Glutamatergic neuron (in vitro differentiated cells): ENCODE measurements at regions not wholly inside any gene's neighbourhood (a gene's known extent, or its start where the extent isn't known, plus 50 kb on each side); places are given as distances from the start of the nearest gene placed in this dataset.
"Not testable (repeated sequence)": the region's sequence is repeated elsewhere in the genome, so short reads cannot be mapped to it uniquely, and the experiment has no call there.

Source experiments
- DNase-seq: peaks from one replicate; pipeline ENCODE4 v3.0.0; 2022
- H3K27ac Mint-ChIP-seq: one replicate; pipeline ENCODE4 v1.8.0; 2020; ENCODE audit warnings: mild to moderate bottlenecking, mixed read lengths, inconsistent platforms; ENCODE audit not compliant: unreplicated experiment
- H3K27me3 Mint-ChIP-seq: one replicate; pipeline ENCODE4 v1.8.0; 2020; ENCODE audit warnings: mild to moderate bottlenecking, moderate library complexity, mixed read lengths, inconsistent platforms; ENCODE audit not compliant: unreplicated experiment
- H3K36me3 Mint-ChIP-seq: one replicate; pipeline ENCODE4 v1.8.0; 2020; ENCODE audit warnings: mild to moderate bottlenecking, mixed read lengths, inconsistent platforms; ENCODE audit not compliant: unreplicated experiment
- H3K4me1 Mint-ChIP-seq: one replicate; pipeline ENCODE4 v1.8.0; 2020; ENCODE audit warnings: mild to moderate bottlenecking, low read depth, mixed read lengths, inconsistent platforms; ENCODE audit not compliant: unreplicated experiment
- H3K4me3 Mint-ChIP-seq: one replicate; pipeline ENCODE4 v1.8.0; 2020; ENCODE audit warnings: mild to moderate bottlenecking, mixed read lengths, inconsistent platforms; ENCODE audit not compliant: unreplicated experiment
- H3K9me3 Mint-ChIP-seq: one replicate; pipeline ENCODE4 v1.8.0; 2020; ENCODE audit warnings: mild to moderate bottlenecking, moderate library complexity, mixed read lengths, inconsistent platforms; ENCODE audit not compliant: unreplicated experiment
- CTCF ChIP-seq: fragments of 200-600 bp; sonication (generic); IDR thresholded peaks from one replicate; pipeline ENCODE4 v1.5.0; 2021; ENCODE audit not compliant: partially characterized antibody, unreplicated experiment

- Mint-ChIP-seq H3K4me1 (no peaks in the 10 kb centered on the region), H3K27ac (no peak overlapping the region), H3K36me3 (no peaks in the 10 kb centered on the region), H3K27me3 (no peaks in the 10 kb centered on the region), H3K9me3 (no peaks in the 10 kb centered on the region), H3K4me3 (no peak overlapping the region)
- DNase-seq: no peak
- no peak for TF ChIP-seq CTCF
Observed at GRCh38 chr1:190011585-190011984, 466.1 kb downstream of the BRINP3 start.

- H3K27ac Mint-ChIP-seq, DNase-seq, H3K4me1 Mint-ChIP-seq, H3K4me3 Mint-ChIP-seq, H3K36me3 Mint-ChIP-seq, H3K27me3 Mint-ChIP-seq, H3K9me3 Mint-ChIP-seq: not testable (repeated sequence)
Observed at GRCh38 chr1:190019151-190019550, 458.5 kb downstream of the BRINP3 start.

- H3K4me1 Mint-ChIP-seq: no peaks in the 10 kb centered on the region
Observed at GRCh38 chr1:190019717-190020116, 457.9 kb downstream of the BRINP3 start.

GRCh38 chr1:190022709-190023108 lies 455.0 kb downstream of the BRINP3 start:
- no peak overlapping the region for H3K27ac Mint-ChIP-seq
- no peak for TF ChIP-seq CTCF
- H3K36me3 Mint-ChIP-seq: no peaks in the 10 kb centered on the region
- peaks cover 3% of the 10 kb centered on the region for H3K9me3 Mint-ChIP-seq
- no peaks in the 10 kb centered on the region for H3K27me3 Mint-ChIP-seq
- no peaks in the 10 kb centered on the region for H3K4me1 Mint-ChIP-seq
- no peak for DNase-seq
- no peak overlapping the region for H3K4me3 Mint-ChIP-seq

More at GRCh38 chr1:190019717-190020116, 457.9 kb downstream of the BRINP3 start:
- H3K9me3 Mint-ChIP-seq: peaks cover 1% of the 10 kb centered on the region
- H3K36me3 Mint-ChIP-seq: no peaks in the 10 kb centered on the region
- no peak overlapping the region for H3K4me3 Mint-ChIP-seq
- no peak for DNase-seq
- H3K27ac Mint-ChIP-seq: no peak overlapping the region
- no peak for TF ChIP-seq CTCF
- H3K27me3 Mint-ChIP-seq: no peaks in the 10 kb centered on the region

- Mint-ChIP-seq H3K27me3 (peaks cover 2% of the 10 kb centered on the region), H3K9me3 (peaks cover 3% of the 10 kb centered on the region), H3K4me1 (no peaks in the 10 kb centered on the region), H3K4me3 (no peak overlapping the region), H3K36me3 (no peaks in the 10 kb centered on the region), H3K27ac (no peak overlapping the region)
- TF ChIP-seq CTCF: no peak
- DNase-seq: no peak
Observed at GRCh38 chr1:190029441-190029840, 448.2 kb downstream of the BRINP3 start.

- Mint-ChIP-seq H3K27ac (no peak overlapping the region), H3K36me3 (no peaks in the 10 kb centered on the region), H3K9me3 (no peaks in the 10 kb centered on the region), H3K27me3 (no peaks in the 10 kb centered on the region), H3K4me1 (no peaks in the 10 kb centered on the region), H3K4me3 (no peak overlapping the region)
- no peak for TF ChIP-seq CTCF
- DNase-seq: no peak
Observed at GRCh38 chr1:190043655-190044054, 434.0 kb downstream of the BRINP3 start.
